ENCODE measurements at regions not wholly inside any gene's neighbourhood (a gene's known extent, or its start where the extent isn't known, plus 50 kb on each side); places are given as distances from the start of the nearest gene placed in this dataset.

DNA sequence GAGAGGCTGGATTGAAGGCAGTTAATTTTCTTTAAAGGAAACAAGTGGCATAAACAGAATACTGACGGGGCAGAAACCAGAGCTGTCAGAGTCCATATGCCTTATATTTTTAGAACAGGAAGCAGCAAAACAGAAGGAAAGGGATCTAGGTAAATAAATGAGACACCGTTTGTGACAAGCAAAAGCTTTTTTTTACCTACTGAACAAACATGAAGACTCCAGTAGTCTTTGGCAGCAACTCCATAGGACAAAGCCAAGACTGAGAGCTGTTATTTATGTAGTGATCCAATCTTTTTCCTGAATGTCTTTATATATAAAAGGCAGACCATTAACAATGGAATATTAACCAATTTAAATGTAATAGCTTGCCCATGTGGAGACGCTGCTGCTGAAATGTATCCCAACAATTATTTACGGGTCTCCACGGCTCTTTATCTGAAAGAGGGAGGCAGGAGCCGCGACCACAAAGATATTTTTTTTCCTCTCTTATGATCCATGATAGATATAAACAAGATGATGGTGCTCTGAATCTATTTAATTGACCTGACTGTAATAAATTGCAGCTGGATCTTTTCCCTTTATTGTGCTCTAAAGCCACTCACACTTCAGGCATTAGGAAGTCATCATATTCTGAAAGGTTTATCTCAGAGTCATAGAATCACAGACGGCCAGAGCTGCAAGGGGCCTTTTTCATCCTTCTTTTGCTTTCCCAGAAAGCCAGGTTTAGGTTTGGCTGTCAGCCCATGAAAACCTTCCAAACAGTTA is 687.8 kb downstream of the EFNB2 start:
- TF ChIP-seq CTCF (IDR thresholded peaks at IDR 0.05) (no peak), POLR2A (IDR thresholded peaks at IDR 0.05) (no peak), EP300 (IDR thresholded peaks at IDR 0.05) (no peak)
